Mesothelial cell of epicardium (in vitro differentiated cells): ENCODE measurements at regions not wholly inside any gene's neighbourhood (a gene's known extent, or its start where the extent isn't known, plus 50 kb on each side); places are given as distances from the start of the nearest gene placed in this dataset.

Experiments used
- DNase-seq, 2 experiments: peaks; one replicate each; pipeline ENCODE4 v3.0.0; 2021; ENCODE audit warnings: low spot score in 2 of 2; ENCODE audit not compliant: unreplicated experiment in 2 of 2
- H3K27ac Mint-ChIP-seq: 2 replicates; pipeline ENCODE4 v1.8.0; 2021; ENCODE audit warnings: mixed read lengths
- H3K27me3 Mint-ChIP-seq: 2 replicates; pipeline ENCODE4 v1.8.0; 2021; ENCODE audit warnings: low read depth, mixed read lengths
- H3K36me3 Mint-ChIP-seq: 2 replicates; pipeline ENCODE4 v1.8.0; 2021; ENCODE audit warnings: mixed read lengths
- H3K4me1 Mint-ChIP-seq: 2 replicates; pipeline ENCODE4 v1.8.0; 2021; ENCODE audit warnings: mixed read lengths
- H3K4me3 Mint-ChIP-seq: 2 replicates; pipeline ENCODE4 v1.8.0; 2021; ENCODE audit warnings: mild to moderate bottlenecking, moderate library complexity, mixed read lengths
- H3K9me3 Mint-ChIP-seq: 2 replicates; pipeline ENCODE4 v1.8.0; 2021; ENCODE audit warnings: mixed read lengths
- TF ChIP-seq, protein P1 (sequence below): fragments of 200-600 bp; sonication (generic); IDR thresholded peaks from one replicate; pipeline ENCODE4 v1.5.0; 2021; ENCODE audit warnings: antibody characterized with exemption; ENCODE audit not compliant: unreplicated experiment

DNA sequence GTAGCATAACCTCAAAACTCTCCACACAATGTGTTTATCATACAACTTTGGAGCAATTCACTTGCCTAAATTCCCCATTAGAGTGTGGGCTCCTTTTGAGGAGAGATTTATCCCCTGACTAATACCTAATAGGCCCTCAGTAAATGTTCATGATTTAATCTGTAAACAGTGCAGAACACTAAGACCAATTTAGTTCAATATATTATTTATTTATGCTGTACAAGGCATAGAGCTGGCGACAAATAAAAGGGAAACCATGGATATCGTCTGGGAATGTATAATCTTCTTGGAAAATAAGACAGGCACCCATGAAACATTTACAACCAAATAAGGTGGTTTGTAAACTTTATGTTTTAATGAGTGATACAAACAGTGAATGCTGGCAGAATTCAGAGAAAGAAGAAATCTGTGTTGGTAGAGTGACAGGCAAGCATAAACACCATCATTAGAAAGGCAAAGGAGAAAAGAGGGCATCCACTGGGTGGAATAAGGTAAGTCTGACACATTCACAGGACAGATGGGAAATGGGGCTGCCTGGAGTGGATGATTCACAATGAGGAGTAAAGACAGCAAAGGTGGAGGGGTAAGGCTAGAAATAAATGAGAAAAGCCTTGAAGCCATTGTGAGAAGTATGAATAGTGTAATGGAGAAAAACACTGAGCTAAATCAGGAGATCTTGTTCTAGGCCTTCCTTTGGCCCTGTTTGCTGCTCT is 106.1 kb upstream of the MIR17HG start:
- TF ChIP-seq, protein P1, sequence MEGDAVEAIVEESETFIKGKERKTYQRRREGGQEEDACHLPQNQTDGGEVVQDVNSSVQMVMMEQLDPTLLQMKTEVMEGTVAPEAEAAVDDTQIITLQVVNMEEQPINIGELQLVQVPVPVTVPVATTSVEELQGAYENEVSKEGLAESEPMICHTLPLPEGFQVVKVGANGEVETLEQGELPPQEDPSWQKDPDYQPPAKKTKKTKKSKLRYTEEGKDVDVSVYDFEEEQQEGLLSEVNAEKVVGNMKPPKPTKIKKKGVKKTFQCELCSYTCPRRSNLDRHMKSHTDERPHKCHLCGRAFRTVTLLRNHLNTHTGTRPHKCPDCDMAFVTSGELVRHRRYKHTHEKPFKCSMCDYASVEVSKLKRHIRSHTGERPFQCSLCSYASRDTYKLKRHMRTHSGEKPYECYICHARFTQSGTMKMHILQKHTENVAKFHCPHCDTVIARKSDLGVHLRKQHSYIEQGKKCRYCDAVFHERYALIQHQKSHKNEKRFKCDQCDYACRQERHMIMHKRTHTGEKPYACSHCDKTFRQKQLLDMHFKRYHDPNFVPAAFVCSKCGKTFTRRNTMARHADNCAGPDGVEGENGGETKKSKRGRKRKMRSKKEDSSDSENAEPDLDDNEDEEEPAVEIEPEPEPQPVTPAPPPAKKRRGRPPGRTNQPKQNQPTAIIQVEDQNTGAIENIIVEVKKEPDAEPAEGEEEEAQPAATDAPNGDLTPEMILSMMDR: no peak
- Mint-ChIP-seq H3K4me1 (peaks cover 8% of the 10 kb centered on the region), H3K36me3 (no peaks in the 10 kb centered on the region), H3K27ac (no peak overlapping the region), H3K27me3 (no peaks in the 10 kb centered on the region), H3K9me3 (peaks cover 16% of the 10 kb centered on the region), H3K4me3 (no peak overlapping the region)
- no peak for DNase-seq

DNA sequence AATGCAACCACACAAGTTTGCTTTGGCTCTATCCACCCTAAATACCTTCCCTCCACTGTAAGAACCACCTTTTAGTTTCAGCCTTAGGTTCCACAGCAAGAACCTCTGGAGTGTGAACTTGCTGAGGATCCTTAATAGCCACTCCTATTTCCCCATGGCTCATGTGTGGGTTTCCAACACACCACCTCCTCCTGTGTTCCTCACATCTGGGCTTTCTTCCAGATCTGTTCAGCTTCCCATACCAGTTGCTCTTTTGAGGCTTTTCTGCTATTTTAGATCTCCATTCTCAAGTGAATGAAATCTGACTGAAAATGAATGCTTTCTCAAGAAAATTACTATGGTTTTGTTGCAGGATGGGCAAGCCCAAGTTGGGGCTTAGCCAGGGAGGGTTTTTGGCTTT is 104.8 kb upstream of the MIR17HG start:
- H3K36me3 Mint-ChIP-seq: no peaks in the 10 kb centered on the region
- peaks cover 9% of the 10 kb centered on the region for H3K4me1 Mint-ChIP-seq
- no peak overlapping the region for H3K27ac Mint-ChIP-seq
- no peaks in the 10 kb centered on the region for H3K27me3 Mint-ChIP-seq
- DNase-seq: no peak
- no peak overlapping the region for H3K4me3 Mint-ChIP-seq
- peaks cover 16% of the 10 kb centered on the region for H3K9me3 Mint-ChIP-seq
- TF ChIP-seq, protein P1: no peak

DNA sequence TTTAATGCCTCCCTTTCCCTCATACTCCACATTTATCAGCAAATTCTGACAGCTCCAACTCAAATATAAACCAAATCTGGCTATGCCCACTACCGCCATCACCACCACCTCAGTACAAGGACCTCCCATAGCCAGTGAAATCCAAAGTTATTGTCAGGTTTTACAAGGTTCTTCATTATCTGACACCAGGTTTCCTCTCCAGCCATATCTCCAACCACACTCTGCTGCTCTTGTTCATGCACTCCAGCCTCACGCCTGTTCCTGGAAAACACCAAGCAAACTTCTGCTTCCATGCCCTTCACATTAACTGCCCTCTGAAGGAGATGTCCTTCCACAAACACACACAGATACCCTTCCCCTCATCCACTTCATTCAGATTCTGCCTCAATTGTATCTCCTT is 102.2 kb upstream of the MIR17HG start:
- Mint-ChIP-seq H3K4me1 (peaks cover 9% of the 10 kb centered on the region), H3K27ac (no peak overlapping the region), H3K4me3 (no peak overlapping the region), H3K9me3 (peaks cover 8% of the 10 kb centered on the region), H3K36me3 (no peaks in the 10 kb centered on the region), H3K27me3 (no peaks in the 10 kb centered on the region)
- DNase-seq: no peak
- TF ChIP-seq, protein P1: no peak

DNA sequence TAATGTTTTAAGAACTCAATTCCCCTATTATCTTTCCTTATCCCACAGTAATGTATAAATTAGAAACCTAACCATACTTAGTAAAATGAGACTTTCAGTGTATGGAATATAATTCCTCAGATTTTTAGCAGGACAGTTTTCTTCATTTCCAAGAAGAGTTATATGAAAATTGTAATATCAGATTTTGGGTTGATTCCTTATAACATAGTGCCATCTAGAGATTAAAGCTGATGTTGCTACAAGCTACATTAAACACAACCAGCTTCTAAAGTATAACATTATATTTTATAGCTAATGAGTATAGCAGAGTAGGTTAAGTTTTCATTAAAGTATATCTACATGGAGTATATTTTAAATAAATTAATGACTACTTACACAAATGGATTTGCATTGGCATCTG is 99.7 kb upstream of the MIR17HG start:
- TF ChIP-seq, protein P1: no peak
- H3K9me3 Mint-ChIP-seq: peaks cover 3% of the 10 kb centered on the region
- DNase-seq: no peak
- peaks cover 9% of the 10 kb centered on the region for H3K4me1 Mint-ChIP-seq
- no peak overlapping the region for H3K4me3 Mint-ChIP-seq
- H3K36me3 Mint-ChIP-seq: no peaks in the 10 kb centered on the region
- no peaks in the 10 kb centered on the region for H3K27me3 Mint-ChIP-seq
- H3K27ac Mint-ChIP-seq: no peak overlapping the region

DNA sequence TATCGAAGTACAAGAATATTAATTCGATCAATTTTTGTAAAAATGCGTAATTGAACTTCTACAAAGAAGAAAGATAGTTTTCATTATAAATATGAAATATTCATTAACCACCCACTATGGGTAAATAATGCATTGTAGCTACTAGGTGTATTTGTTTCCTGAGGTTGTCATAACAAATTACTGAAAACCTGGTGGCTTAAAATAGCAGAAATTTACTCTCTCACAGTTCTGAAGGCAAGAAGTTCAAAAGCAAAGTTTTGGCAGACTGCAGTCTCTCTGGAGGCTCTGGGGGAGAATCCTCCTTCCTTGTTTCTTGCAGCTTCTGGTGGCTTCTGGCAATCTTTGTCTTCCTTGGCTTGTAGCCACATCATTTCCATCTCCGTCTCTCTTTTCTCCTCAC is 99.2 kb upstream of the MIR17HG start:
- DNase-seq: no peak
- Mint-ChIP-seq H3K4me1 (peaks cover 9% of the 10 kb centered on the region), H3K4me3 (no peak overlapping the region), H3K27ac (no peak overlapping the region), H3K9me3 (no peaks in the 10 kb centered on the region), H3K27me3 (no peaks in the 10 kb centered on the region), H3K36me3 (no peaks in the 10 kb centered on the region)
- TF ChIP-seq, protein P1: no peak
